ENCODE measurements at regions not wholly inside any gene's neighbourhood (a gene's known extent, or its start where the extent isn't known, plus 50 kb on each side); places are given as distances from the start of the nearest gene placed in this dataset.

GRCh38 chr3:40649346-40649745 lies 124.6 kb downstream of the ZNF621 start:
- H3K4me3 ChIP-seq (replicated peaks; ENCODE audit: insufficient read depth, low read length): no peak overlapping the region
- DNase-seq (ENCODE audit: low read depth in 1 of 2, low spot score in 1 of 2): no peak

DNA sequence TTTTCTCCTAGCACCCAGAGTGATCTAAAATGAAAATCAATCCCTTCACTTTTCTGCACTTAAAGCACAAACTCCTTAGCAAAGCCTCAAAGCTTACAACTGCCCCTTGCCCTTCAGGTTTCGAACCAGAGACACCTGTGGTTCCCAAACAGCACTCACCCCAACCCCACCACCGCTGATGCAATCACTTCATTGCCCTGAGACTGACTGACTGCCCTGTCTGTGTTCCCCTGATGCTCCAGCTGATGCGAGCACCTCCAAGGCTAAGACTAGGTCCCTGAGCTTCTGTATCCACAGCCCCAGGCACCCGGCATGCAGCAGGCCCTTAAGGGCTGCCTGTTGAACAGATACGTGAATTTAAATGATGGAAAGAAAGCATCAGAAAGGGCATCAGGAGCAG lies 127.3 kb downstream of the ZNF621 start:
- Histone ChIP-seq H3K27ac (replicated peaks) (no peak overlapping the region), H3K4me3 (replicated peaks; ENCODE audit: insufficient read depth, low read length) (no peak overlapping the region), H3K27me3 (ENCODE audit: insufficient read depth, poor library complexity, severe bottlenecking) (no peaks in the 10 kb centered on the region)
- no peak for DNase-seq (ENCODE audit: low read depth in 1 of 2, low spot score in 1 of 2)
- TF ChIP-seq CTCF (IDR thresholded peaks at IDR 0.05; ENCODE audit: insufficient read depth, low read length) (no peak), SPI1 (IDR thresholded peaks at IDR 0.05; ENCODE audit: borderline replicate concordance, low read depth) (no peak), POLR2AphosphoS5 (IDR thresholded peaks at IDR 0.05; ENCODE audit: low read depth) (no peak), GABPA (IDR thresholded peaks at IDR 0.05; ENCODE audit: low read depth) (no peak)
- TF ChIP-seq, protein P1, sequence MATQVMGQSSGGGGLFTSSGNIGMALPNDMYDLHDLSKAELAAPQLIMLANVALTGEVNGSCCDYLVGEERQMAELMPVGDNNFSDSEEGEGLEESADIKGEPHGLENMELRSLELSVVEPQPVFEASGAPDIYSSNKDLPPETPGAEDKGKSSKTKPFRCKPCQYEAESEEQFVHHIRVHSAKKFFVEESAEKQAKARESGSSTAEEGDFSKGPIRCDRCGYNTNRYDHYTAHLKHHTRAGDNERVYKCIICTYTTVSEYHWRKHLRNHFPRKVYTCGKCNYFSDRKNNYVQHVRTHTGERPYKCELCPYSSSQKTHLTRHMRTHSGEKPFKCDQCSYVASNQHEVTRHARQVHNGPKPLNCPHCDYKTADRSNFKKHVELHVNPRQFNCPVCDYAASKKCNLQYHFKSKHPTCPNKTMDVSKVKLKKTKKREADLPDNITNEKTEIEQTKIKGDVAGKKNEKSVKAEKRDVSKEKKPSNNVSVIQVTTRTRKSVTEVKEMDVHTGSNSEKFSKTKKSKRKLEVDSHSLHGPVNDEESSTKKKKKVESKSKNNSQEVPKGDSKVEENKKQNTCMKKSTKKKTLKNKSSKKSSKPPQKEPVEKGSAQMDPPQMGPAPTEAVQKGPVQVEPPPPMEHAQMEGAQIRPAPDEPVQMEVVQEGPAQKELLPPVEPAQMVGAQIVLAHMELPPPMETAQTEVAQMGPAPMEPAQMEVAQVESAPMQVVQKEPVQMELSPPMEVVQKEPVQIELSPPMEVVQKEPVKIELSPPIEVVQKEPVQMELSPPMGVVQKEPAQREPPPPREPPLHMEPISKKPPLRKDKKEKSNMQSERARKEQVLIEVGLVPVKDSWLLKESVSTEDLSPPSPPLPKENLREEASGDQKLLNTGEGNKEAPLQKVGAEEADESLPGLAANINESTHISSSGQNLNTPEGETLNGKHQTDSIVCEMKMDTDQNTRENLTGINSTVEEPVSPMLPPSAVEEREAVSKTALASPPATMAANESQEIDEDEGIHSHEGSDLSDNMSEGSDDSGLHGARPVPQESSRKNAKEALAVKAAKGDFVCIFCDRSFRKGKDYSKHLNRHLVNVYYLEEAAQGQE (IDR thresholded peaks at IDR 0.05; ENCODE audit: insufficient replicate concordance, low read depth): no peak

More at GRCh38 chr3:40649346-40649745, 124.6 kb downstream of the ZNF621 start:
- TF ChIP-seq SPI1 (IDR thresholded peaks at IDR 0.05; ENCODE audit: borderline replicate concordance, low read depth): no peak
- TF ChIP-seq, protein P1 (IDR thresholded peaks at IDR 0.05; ENCODE audit: insufficient replicate concordance, low read depth): no peak
- TF ChIP-seq GABPA (IDR thresholded peaks at IDR 0.05; ENCODE audit: low read depth): no peak
- TF ChIP-seq CTCF (IDR thresholded peaks at IDR 0.05; ENCODE audit: insufficient read depth, low read length): no peak
- no peak for TF ChIP-seq POLR2AphosphoS5 (IDR thresholded peaks at IDR 0.05; ENCODE audit: low read depth)
- no peak overlapping the region for H3K27ac ChIP-seq (replicated peaks)
- no peaks in the 10 kb centered on the region for H3K27me3 ChIP-seq (ENCODE audit: insufficient read depth, poor library complexity, severe bottlenecking)

DNA sequence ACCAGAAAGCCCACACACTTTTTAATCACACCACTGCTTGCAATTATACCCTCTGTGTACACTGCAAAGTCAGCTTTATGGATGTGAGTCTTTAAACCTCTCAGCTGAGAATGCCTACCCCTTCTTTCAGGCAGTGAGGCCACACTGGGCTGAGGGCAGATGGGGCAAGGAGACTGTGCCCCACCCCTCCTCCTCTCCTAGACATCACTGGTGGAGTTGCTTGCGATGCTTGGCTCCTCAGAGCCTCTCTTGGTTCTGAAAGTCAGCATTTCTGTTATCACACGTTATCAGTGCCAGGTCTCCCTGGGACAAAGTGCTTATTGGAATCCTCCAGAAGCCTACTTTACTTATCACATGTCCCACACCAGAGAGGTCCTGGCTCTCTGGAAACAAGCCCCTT lies 128.2 kb downstream of the ZNF621 start:
- no peak overlapping the region for H3K4me3 ChIP-seq (replicated peaks; ENCODE audit: insufficient read depth, low read length)
- TF ChIP-seq SPI1 (IDR thresholded peaks at IDR 0.05; ENCODE audit: borderline replicate concordance, low read depth) (no peak), POLR2AphosphoS5 (IDR thresholded peaks at IDR 0.05; ENCODE audit: low read depth) (no peak), CTCF (IDR thresholded peaks at IDR 0.05; ENCODE audit: insufficient read depth, low read length) (no peak), GABPA (IDR thresholded peaks at IDR 0.05; ENCODE audit: low read depth) (no peak)
- TF ChIP-seq, protein P1 (IDR thresholded peaks at IDR 0.05; ENCODE audit: insufficient replicate concordance, low read depth): no peak
- H3K27ac ChIP-seq (replicated peaks): no peak overlapping the region
- DNase-seq (ENCODE audit: low read depth in 1 of 2, low spot score in 1 of 2): no peak
- no peaks in the 10 kb centered on the region for H3K27me3 ChIP-seq (ENCODE audit: insufficient read depth, poor library complexity, severe bottlenecking)
